Endodermal cell (in vitro differentiated cells): ENCODE measurements at regions not wholly inside any gene's neighbourhood (a gene's known extent, or its start where the extent isn't known, plus 50 kb on each side); places are given as distances from the start of the nearest gene placed in this dataset.

Experiments used
- DNase-seq: peaks from one replicate; pipeline ENCODE4 v3.0.0-alpha.2; 2017
- H3K27ac ChIP-seq: 2 replicates; pipeline ENCODE4 v1.5.1; 2013; ENCODE audit warnings: mild to moderate bottlenecking, low read depth, low read length, moderate library complexity
- H3K27me3 ChIP-seq: 2 replicates; pipeline ENCODE4 v1.6.1; 2013; ENCODE audit warnings: mild to moderate bottlenecking, low read length, moderate library complexity; ENCODE audit not compliant: insufficient read depth, control insufficient read depth, poor library complexity, severe bottlenecking
- H3K36me3 ChIP-seq: 2 replicates; pipeline ENCODE4 v1.7.0; 2013; ENCODE audit warnings: mild to moderate bottlenecking, low read length, moderate library complexity; ENCODE audit not compliant: control insufficient read depth, insufficient read depth
- H3K4me1 ChIP-seq: one replicate; pipeline ENCODE4 v1.7.0; 2013; ENCODE audit warnings: low read length; ENCODE audit not compliant: control insufficient read depth, insufficient read depth
- H3K4me3 ChIP-seq: 2 replicates; pipeline ENCODE4 v1.5.1; 2013; ENCODE audit warnings: mild to moderate bottlenecking, low read length, moderate library complexity
- H3K9ac ChIP-seq: 2 replicates; pipeline ENCODE4 v1.6.1; 2013; ENCODE audit warnings: mild to moderate bottlenecking, low read length, moderate library complexity; ENCODE audit not compliant: poor library complexity, severe bottlenecking; ENCODE audit errors: extremely low read depth
- H3K9me3 ChIP-seq: 2 replicates; pipeline ENCODE4 v1.6.1; 2013; ENCODE audit warnings: mild to moderate bottlenecking, low read length, moderate library complexity; ENCODE audit not compliant: control insufficient read depth
- H3K27ac Mint-ChIP-seq: 2 replicates; pipeline ENCODE4 v1.8.0; 2020; ENCODE audit warnings: mixed read lengths
- H3K27me3 Mint-ChIP-seq: 2 replicates; pipeline ENCODE4 v1.8.0; 2021; ENCODE audit warnings: mild to moderate bottlenecking, mixed read lengths; ENCODE audit not compliant: insufficient read depth
- H3K36me3 Mint-ChIP-seq: 2 replicates; pipeline ENCODE4 v1.8.0; 2020; ENCODE audit warnings: low read depth, mixed read lengths
- H3K4me1 Mint-ChIP-seq: 2 replicates; pipeline ENCODE4 v1.8.0; 2020; ENCODE audit warnings: mixed read lengths
- H3K4me3 Mint-ChIP-seq: 2 replicates; pipeline ENCODE4 v1.8.0; 2020; ENCODE audit warnings: mild to moderate bottlenecking, moderate library complexity, mixed read lengths
- H3K9me3 Mint-ChIP-seq: 2 replicates; pipeline ENCODE4 v1.8.0; 2020; ENCODE audit warnings: mild to moderate bottlenecking, mixed read lengths
- WGBS, 2 experiments: methylation state at CpG; one replicate each; pipeline versions ENCODE4 v1.1.5 to v1.1.7; 2013; ENCODE audit warnings: missing lambda C conversion rate in 2 of 2, mixed read lengths in 1 of 2; ENCODE audit not compliant: insufficient coverage in 1 of 2, insufficient read length in 1 of 2; 5-methylcytosine and 5-hydroxymethylcytosine counted together
- TF ChIP-seq, protein P1 (sequence below): fragments of 200-600 bp; sonication (generic); conservative IDR thresholded peaks from 2 replicates; pipeline ENCODE4 v1.5.0; 2021; ENCODE audit warnings: antibody characterized with exemption, mild to moderate bottlenecking

DNA sequence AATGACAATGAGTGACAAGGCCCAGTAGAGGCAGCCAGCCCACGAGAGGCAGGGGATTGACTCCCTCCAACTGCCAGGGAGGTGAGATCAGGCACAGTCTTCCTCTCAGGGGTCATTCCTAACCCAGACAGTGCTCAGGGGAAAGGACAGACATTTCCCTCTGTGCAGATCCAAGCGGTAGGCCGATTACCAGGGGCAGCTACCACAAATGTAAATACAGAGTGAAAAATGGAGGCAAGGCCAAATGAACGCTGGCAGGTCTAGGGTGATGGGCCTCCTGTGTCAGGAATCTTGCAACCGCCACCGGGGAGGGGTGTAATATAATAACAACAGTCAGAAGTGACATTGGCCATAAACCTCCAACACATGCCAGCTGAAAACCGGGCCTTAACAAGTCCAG lies 881.4 kb downstream of the UQCRFS1 start:
- Histone ChIP-seq H3K4me1 (no peaks in the 10 kb centered on the region), H3K27me3 (no peaks in the 10 kb centered on the region), H3K27ac (no peak overlapping the region), H3K9ac (no peak overlapping the region), H3K9me3 (peaks cover 21% of the 10 kb centered on the region), H3K36me3 (no peaks in the 10 kb centered on the region), H3K4me3 (no peak overlapping the region)
- WGBS, 2 experiments = 92 to 100% methylated on average over 1 to 7 of the region's 7 CpGs
- TF ChIP-seq, protein P1, sequence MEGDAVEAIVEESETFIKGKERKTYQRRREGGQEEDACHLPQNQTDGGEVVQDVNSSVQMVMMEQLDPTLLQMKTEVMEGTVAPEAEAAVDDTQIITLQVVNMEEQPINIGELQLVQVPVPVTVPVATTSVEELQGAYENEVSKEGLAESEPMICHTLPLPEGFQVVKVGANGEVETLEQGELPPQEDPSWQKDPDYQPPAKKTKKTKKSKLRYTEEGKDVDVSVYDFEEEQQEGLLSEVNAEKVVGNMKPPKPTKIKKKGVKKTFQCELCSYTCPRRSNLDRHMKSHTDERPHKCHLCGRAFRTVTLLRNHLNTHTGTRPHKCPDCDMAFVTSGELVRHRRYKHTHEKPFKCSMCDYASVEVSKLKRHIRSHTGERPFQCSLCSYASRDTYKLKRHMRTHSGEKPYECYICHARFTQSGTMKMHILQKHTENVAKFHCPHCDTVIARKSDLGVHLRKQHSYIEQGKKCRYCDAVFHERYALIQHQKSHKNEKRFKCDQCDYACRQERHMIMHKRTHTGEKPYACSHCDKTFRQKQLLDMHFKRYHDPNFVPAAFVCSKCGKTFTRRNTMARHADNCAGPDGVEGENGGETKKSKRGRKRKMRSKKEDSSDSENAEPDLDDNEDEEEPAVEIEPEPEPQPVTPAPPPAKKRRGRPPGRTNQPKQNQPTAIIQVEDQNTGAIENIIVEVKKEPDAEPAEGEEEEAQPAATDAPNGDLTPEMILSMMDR = no peak
- Mint-ChIP-seq H3K9me3 (peaks cover 29% of the 10 kb centered on the region), H3K36me3 (peaks cover 7% of the 10 kb centered on the region), H3K27ac (no peak overlapping the region), H3K27me3 (no peaks in the 10 kb centered on the region), H3K4me3 (no peak overlapping the region), H3K4me1 (peaks cover 12% of the 10 kb centered on the region)
- DNase-seq = no peak

DNA sequence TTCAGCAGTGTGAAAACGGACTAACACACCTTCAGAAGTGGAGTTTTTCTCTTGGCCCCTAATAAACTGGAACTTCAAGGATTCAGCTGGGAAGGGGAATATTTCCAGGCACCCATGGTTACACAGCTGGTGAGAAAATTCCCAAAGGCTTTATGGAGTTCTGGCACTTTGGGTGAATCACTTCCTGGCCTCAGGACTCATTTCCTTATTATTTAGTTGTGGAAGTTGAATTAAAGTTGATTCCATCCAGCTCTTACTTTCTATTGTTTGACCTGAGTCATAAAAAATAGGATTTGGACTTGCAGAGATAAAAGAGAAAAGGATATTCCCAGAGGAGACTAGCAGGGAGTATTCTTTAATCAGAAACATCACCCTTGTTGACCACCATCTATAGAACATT lies 882.1 kb downstream of the UQCRFS1 start:
- H3K4me1 Mint-ChIP-seq = peaks cover 19% of the 10 kb centered on the region
- 90 to 100% methylated on average over 1 of the region's 1 CpG for WGBS, 2 experiments
- Histone ChIP-seq H3K9me3 (peaks cover 21% of the 10 kb centered on the region), H3K27ac (no peak overlapping the region), H3K36me3 (no peaks in the 10 kb centered on the region), H3K27me3 (no peaks in the 10 kb centered on the region), H3K4me1 (no peaks in the 10 kb centered on the region), H3K9ac (no peak overlapping the region), H3K4me3 (no peak overlapping the region)
- H3K27ac Mint-ChIP-seq = no peak overlapping the region
- H3K36me3 Mint-ChIP-seq = peaks cover 7% of the 10 kb centered on the region
- no peak overlapping the region for H3K4me3 Mint-ChIP-seq
- DNase-seq = no peak
- H3K27me3 Mint-ChIP-seq = no peaks in the 10 kb centered on the region
- peaks cover 29% of the 10 kb centered on the region for H3K9me3 Mint-ChIP-seq
- TF ChIP-seq, protein P1 = no peak

DNA sequence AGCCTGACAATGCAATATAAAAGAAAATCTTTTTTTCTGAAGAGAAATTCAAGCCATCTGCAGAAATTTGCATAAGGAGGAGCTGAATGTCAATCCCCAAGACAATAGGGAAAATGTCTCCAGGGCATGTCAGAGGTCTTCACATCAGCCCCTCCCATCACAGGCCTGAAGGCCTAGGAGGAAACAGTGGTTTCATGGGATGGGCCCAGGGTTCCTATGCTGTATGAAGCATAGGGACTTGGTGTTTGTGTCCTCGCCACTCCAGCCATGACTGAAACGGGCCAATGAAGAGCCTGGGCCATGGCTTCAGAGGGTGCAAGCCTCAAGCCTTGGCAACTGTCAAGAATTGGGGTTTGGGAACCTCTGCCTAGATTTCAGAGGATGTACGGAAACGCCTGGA lies 883.5 kb downstream of the UQCRFS1 start:
- DNase-seq = no peak
- no peak overlapping the region for H3K9ac ChIP-seq
- no peaks in the 10 kb centered on the region for H3K27me3 ChIP-seq
- H3K27ac ChIP-seq = no peak overlapping the region
- H3K4me1 Mint-ChIP-seq = peaks cover 31% of the 10 kb centered on the region
- H3K27ac Mint-ChIP-seq = no peak overlapping the region
- no peak overlapping the region for H3K4me3 Mint-ChIP-seq
- H3K4me3 ChIP-seq = no peak overlapping the region
- peaks cover 21% of the 10 kb centered on the region for H3K9me3 ChIP-seq
- TF ChIP-seq, protein P1 = no peak
- 92 to 95% methylated on average over 3 to 4 of the region's 4 CpGs for WGBS, 2 experiments
- no peaks in the 10 kb centered on the region for H3K36me3 ChIP-seq
- H3K4me1 ChIP-seq = peaks cover 3% of the 10 kb centered on the region
- H3K36me3 Mint-ChIP-seq = peaks cover 7% of the 10 kb centered on the region
- H3K9me3 Mint-ChIP-seq = peaks cover 29% of the 10 kb centered on the region
- H3K27me3 Mint-ChIP-seq = no peaks in the 10 kb centered on the region
